ENCODE measurements at regions not wholly inside any gene's neighbourhood (a gene's known extent, or its start where the extent isn't known, plus 50 kb on each side); places are given as distances from the start of the nearest gene placed in this dataset.

GRCh38 chr7:19421861-19422260 is 276.6 kb upstream of the FERD3L start:
- DNase-seq (no peak), ATAC-seq (ENCODE audit: low FRiP score in 2 of 2) (no peak)
- Histone ChIP-seq H3K27me3 (no peaks in the 10 kb centered on the region), H3K4me3 (no peak overlapping the region), H3K4me1 (no peaks in the 10 kb centered on the region), H3K9me3 (no peaks in the 10 kb centered on the region), H3K27ac (no peak overlapping the region), H3K36me3 (no peaks in the 10 kb centered on the region)
- TF ChIP-seq POLR2AphosphoS5 (IDR thresholded peaks at IDR 0.05) (no peak), EP300 (IDR thresholded peaks at IDR 0.05) (no peak), POLR2A (IDR thresholded peaks at IDR 0.05) (no peak), CTCF (IDR thresholded peaks at IDR 0.05) (no peak)
- WGBS, 2 donors, result 80 to 90% methylated on average over 1 of the region's 1 CpG

GRCh38 chr7:19417231-19417630 is 272.0 kb upstream of the FERD3L start:
- Histone ChIP-seq H3K4me3 (no peak overlapping the region), H3K9me3 (no peaks in the 10 kb centered on the region), H3K4me1 (no peaks in the 10 kb centered on the region), H3K27me3 (no peaks in the 10 kb centered on the region), H3K36me3 (no peaks in the 10 kb centered on the region), H3K27ac (no peak overlapping the region)
- ATAC-seq (ENCODE audit: low FRiP score in 2 of 2) (no peak), DNase-seq (no peak)
- TF ChIP-seq CTCF (IDR thresholded peaks at IDR 0.05) (no peak), POLR2A (IDR thresholded peaks at IDR 0.05) (no peak), POLR2AphosphoS5 (IDR thresholded peaks at IDR 0.05) (no peak), EP300 (IDR thresholded peaks at IDR 0.05) (no peak)
- 88 to 92% methylated on average over 2 of the region's 2 CpGs for WGBS, 2 donors

DNA sequence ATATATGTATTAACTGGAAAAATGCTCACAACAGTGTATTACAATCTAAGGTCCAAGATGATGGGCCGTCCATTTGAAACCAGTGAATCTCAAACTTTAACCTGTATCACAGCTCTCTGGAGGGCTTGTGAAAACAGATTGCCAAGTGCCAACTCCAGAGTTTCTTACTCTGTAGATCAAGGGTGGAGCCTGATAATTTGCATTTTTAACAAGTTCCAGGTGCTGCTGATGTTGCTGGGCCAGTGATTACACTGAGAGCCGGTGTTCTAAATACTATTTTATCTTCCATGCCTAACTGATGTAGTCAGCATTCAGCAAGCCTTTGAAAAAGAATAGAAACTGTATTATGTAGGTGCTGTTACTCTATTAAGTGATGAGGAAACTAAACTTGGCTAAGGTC is 269.9 kb upstream of the FERD3L start:
- no peaks in the 10 kb centered on the region for H3K4me1 ChIP-seq
- no peak for TF ChIP-seq POLR2A (IDR thresholded peaks at IDR 0.05)
- TF ChIP-seq EP300 (IDR thresholded peaks at IDR 0.05), result no peak
- TF ChIP-seq CTCF (IDR thresholded peaks at IDR 0.05), result no peak
- TF ChIP-seq POLR2AphosphoS5 (IDR thresholded peaks at IDR 0.05), result no peak
- ATAC-seq (ENCODE audit: low FRiP score in 2 of 2), result no peak
- no peak overlapping the region for H3K27ac ChIP-seq
- no peak for DNase-seq
- H3K9me3 ChIP-seq, result no peaks in the 10 kb centered on the region
- H3K27me3 ChIP-seq, result no peaks in the 10 kb centered on the region
- no peaks in the 10 kb centered on the region for H3K36me3 ChIP-seq
- H3K4me3 ChIP-seq, result no peak overlapping the region
- WGBS, 2 donors, result 71 to 79% methylated on average over 2 of the region's 2 CpGs

GRCh38 chr7:19413443-19413965 is 268.3 kb upstream of the FERD3L start:
- ATAC-seq (ENCODE audit: low FRiP score in 2 of 2) (no peak), DNase-seq (no peak)
- TF ChIP-seq CTCF (IDR thresholded peaks at IDR 0.05) (no peak), POLR2AphosphoS5 (IDR thresholded peaks at IDR 0.05) (no peak), POLR2A (IDR thresholded peaks at IDR 0.05) (no peak), EP300 (IDR thresholded peaks at IDR 0.05) (no peak)
- no peaks in the 10 kb centered on the region for H3K4me1 ChIP-seq
- H3K36me3 ChIP-seq, result no peaks in the 10 kb centered on the region
- no peak overlapping the region for H3K27ac ChIP-seq
- H3K9me3 ChIP-seq, result no peaks in the 10 kb centered on the region
- no peak overlapping the region for H3K4me3 ChIP-seq
- no peaks in the 10 kb centered on the region for H3K27me3 ChIP-seq
- WGBS, 2 donors, result 44 to 47% methylated on average over 3 of the region's 3 CpGs

DNA sequence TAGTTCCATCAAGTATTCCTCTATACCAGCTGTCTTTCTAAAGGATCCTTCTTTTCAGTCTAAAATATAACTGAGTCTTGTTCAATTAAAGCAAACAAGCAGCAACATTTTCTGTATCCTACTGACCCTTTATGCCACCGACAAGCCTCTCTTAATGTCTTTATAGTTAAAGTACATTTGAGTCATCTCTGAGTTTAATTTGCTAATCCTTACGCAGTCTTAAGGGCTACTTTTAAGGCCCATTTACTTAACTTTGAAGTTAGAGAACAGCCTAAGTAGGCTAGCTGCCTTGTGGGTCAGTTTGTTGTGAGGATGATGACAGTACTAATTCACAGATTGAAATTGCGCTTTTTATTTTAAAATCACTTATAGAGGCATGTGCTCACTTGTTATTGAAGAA is 265.5 kb upstream of the FERD3L start:
- TF ChIP-seq CTCF (IDR thresholded peaks at IDR 0.05), result no peak
- TF ChIP-seq EP300 (IDR thresholded peaks at IDR 0.05), result no peak
- TF ChIP-seq POLR2A (IDR thresholded peaks at IDR 0.05), result no peak
- no peak for TF ChIP-seq POLR2AphosphoS5 (IDR thresholded peaks at IDR 0.05)
- Histone ChIP-seq H3K9me3 (no peaks in the 10 kb centered on the region), H3K4me3 (no peak overlapping the region), H3K27ac (no peak overlapping the region), H3K36me3 (no peaks in the 10 kb centered on the region), H3K4me1 (no peaks in the 10 kb centered on the region), H3K27me3 (no peaks in the 10 kb centered on the region)
- ATAC-seq (ENCODE audit: low FRiP score in 2 of 2) (no peak), DNase-seq (no peak)
- WGBS, 2 donors, result 77 to 84% methylated on average over 3 of the region's 3 CpGs
